ENCODE measurements at regions not wholly inside any gene's neighbourhood (a gene's known extent, or its start where the extent isn't known, plus 50 kb on each side); places are given as distances from the start of the nearest gene placed in this dataset.
"Not testable (repeated sequence)": the region's sequence is repeated elsewhere in the genome, so short reads cannot be mapped to it uniquely, and the experiment has no call there.

- DNase-seq = no peak
Measured at GRCh38 chr3:28971156-28971555, 309.7 kb upstream of the RBMS3 start.

- no peak for DNase-seq
Measured at GRCh38 chr3:28972921-28973320, 307.9 kb upstream of the RBMS3 start.

DNA sequence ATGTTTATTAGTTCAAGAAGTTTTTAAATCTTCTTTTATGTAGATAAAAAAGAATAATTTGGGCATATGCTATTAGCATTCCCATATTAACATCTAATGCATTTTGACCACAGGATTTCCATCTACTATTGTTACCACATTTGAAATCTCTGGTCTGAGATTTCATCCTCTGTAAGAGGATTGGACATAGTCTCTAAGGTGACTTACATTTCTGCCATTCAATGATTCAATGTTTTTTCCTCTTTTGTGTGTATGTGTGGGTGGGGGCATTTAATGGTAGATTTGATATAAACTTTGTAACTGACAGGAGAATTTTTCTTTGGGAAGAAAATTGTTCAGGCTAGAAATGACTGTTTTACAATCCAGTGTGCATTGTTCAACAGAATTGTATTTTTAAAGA, 307.3 kb upstream of the RBMS3 start:
- no peak for DNase-seq

DNA sequence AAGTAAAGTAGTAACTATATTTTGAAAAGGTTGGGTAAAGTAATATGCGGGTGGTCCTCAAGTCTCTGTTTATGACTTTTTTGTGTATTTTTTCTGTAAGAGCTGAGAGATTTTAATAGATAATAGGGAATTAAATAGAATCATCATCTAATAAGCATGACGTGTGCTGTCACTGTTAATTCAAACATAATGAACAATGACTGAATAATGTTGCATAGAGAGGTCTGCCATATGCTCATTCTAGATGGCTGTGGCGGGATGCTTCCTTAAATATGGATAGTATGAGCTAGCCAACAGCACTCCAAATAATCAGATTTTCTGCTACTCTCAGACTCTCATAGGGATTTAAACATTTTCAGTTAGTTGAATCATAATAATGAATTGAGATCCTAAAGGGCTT, 302.8 kb upstream of the RBMS3 start:
- no peak for DNase-seq

GRCh38 chr3:28980131-28980530, 300.7 kb upstream of the RBMS3 start:
- no peak for DNase-seq

GRCh38 chr3:28980631-28981030, 300.2 kb upstream of the RBMS3 start:
- no peak for DNase-seq

- no peak for DNase-seq
Measured at GRCh38 chr3:28982906-28983305, 298.0 kb upstream of the RBMS3 start.

GRCh38 chr3:28986922-28987321, 293.9 kb upstream of the RBMS3 start:
- DNase-seq = no peak

GRCh38 chr3:28989646-28990089, 291.2 kb upstream of the RBMS3 start:
- DNase-seq = peak in 1 of 2 donors; percentile 14

DNA sequence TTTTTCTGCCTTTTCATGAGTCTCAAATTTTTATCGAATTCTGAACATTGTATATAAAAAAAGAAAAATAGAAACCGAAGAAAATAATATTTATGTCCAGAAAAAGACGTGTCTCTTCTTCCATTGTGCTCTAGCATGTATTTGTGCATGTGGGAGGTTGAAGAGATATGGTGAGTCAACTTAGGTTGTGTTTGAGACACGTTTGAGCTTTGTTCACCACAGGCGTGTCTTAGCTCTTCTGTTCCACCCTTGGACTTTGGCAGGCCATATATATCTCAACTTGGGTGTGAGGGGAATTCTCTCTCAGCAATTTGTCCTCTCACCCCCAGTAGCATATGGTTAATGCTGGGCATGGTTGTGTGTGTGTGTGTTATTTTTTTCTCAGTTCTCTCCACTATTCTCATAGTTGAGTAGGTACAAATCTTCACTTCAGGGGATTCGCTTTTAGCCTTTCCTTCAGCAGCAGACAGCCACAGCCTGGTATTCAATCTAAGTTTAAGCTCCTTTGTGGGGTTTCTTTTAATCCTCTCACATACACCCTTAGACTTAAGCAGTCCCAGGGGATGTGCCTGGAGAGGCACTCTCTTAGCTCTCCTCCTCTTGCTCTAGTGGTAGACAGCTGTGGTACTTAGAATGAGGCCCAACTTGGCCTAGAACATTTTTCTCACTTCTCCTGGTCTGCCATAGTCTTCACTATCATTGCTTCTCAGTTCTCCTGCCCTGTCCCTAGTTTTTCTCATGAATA, 286.5 kb upstream of the RBMS3 start:
- no peak for DNase-seq

DNA sequence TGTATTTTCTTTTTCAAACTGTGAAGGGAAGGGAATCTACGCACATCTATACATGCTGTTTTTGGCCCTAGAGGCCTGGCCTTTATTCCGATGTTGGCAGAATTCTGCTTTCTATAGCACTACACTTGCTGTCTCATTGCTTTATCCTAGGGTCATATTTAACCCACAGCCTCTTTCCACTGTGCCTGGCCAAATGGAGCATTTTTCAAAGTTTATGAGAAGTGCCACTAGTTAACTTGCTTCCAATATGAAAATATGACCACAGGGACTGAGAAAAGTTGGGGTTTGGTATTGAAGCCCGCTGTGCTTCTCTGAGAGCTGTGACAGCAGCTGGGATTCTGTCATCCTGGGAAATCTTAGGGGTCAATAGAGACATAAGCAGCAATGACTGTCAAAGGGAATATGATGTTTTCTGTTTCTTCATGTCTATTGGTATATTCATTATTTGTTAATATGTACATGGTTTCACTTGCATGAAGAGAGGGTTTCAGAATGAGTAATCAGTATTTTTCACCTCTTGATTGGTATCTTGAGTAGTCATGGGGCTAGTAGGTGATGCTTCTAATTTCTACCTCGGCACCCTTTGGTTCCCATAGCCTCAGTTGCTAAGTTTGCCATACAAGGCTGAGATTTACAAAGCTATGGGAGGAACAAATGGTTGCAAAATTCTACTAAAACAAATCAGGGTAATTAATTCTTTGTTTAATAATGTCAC, 275.8 kb upstream of the RBMS3 start:
- no peak for DNase-seq

DNA sequence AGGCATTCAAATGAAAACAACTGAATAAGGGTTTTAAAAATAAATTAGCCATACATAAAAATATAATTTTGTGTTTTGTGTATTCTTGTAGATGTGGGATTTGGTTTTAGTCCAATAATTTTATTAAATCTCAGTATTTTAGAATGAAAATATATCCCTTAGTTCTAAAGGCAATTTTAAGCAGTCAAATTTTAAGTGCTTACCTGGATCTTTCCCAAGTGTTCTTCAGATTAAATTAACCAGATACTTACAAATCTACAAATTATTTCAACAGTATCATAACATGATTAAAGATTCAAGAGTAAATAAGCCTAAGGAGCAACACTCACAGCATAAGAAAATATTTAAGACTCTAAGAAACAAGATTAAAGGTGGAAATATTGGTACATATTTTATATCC, 275.0 kb upstream of the RBMS3 start:
- DNase-seq = no peak

DNA sequence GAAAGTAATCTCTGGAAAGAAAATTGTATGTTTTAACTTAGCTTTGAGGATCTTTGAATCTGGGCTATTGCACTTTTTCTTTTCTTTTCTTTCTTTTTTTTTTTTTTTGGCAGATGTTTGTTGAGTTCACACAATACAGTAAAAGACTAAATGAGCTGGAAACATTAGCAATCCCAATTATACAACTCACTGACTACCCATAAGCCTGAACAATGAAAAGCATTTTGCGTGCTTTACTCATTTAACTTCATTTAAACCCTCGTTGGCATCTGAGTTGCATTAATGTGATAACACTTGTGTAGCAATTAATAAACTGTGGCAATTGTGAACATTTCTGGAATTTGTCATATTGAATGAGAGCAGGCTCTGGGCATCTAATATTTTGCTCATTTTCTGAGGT, 269.4 kb upstream of the RBMS3 start:
- DNase-seq = no peak

- DNase-seq = no peak
Measured at GRCh38 chr3:29011966-29012365, 268.9 kb upstream of the RBMS3 start.

DNA sequence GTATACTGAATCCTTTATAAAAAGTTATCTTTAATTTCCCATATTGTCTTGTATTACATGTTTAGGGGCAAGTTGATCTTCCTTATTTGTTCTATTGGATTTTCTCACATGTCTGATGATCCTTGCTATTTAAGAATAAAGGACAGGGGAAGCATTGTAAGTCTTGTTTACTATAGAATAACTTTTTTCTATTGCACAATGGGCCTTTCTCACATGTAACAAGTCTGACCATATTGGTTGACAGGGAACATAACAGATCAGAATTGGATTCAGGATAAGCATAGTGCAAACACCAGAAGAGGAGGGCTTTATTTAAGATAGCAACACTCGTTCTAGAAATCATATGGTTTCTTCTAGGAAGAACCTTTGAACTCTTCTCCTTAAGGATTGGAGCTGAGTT, 257.9 kb upstream of the RBMS3 start:
- DNase-seq = no peak

DNA sequence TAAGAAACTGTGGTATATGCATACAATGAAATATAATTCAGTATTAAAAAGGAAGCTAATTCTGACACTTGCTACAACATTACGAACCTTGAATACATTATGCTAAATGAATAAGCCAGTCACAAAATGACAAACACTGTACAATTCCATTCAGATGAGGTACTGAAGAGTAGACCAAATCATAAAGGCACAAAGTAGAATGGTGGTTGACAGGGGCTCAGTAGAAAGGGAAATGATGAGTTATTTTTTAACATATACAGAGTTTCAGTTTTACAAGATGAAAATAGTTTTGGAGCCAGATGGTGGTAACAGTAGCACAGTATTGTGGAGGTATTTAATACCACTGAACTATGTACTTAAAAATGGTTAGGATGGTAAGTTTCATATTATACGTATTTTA, 254.6 kb upstream of the RBMS3 start:
- DNase-seq = no peak

- no peak for DNase-seq
Measured at GRCh38 chr3:29026959-29027358, 253.9 kb upstream of the RBMS3 start.

- not testable (repeated sequence) for DNase-seq
Measured at GRCh38 chr3:29031175-29031574, 249.7 kb upstream of the RBMS3 start.

- no peak for DNase-seq
Measured at GRCh38 chr3:29033511-29033910, 247.4 kb upstream of the RBMS3 start.

- no peak for DNase-seq
Measured at GRCh38 chr3:29050155-29050554, 230.7 kb upstream of the RBMS3 start.

GRCh38 chr3:29057326-29057725, 223.5 kb upstream of the RBMS3 start:
- no peak for DNase-seq

DNA sequence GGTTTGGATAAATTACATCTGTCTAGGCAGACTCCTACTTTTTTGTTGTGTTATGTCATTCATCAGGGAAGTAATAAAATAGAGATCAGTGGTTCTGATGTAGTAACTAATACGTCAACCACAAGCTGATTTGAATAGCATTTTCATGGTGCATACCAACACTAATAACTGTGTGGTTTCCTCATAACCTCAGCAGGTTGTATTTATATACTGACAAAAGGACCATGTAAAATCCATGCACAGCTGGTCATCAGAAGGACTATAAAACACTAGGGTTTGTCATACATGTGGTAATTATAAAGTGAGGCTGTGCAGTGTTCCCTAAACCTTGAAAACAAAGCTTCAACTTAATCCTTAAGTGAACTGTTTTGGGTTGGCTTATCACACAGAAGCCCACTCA, 216.8 kb upstream of the RBMS3 start:
- no peak for DNase-seq

DNA sequence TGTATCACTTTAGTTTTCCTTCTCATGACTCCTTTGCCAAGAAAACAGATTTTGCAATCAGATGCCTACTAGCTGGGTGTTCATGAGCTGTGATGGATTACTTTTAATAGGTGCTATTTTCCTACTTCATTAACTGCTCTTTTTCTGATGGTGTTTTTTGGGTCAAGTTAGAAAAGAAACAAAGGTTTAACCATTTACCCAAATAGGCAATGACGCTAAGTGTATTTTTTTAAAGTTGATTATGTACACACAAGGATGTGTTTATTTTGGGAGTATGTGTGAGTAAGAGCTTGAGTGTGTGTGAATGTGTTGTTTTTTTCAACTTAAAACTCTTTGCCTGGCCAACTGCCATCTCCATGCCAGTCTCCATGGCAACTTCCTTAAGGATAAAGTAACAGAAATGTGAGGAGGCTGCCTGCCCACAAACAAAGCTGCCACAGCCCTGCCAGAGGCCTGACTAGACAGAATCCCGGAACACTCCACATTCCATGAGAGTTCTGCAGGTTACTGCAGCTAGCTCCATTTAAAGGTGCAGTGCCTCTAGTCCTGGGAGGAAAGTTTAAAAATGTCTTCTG, 215.6 kb upstream of the RBMS3 start:
- no peak for DNase-seq

DNA sequence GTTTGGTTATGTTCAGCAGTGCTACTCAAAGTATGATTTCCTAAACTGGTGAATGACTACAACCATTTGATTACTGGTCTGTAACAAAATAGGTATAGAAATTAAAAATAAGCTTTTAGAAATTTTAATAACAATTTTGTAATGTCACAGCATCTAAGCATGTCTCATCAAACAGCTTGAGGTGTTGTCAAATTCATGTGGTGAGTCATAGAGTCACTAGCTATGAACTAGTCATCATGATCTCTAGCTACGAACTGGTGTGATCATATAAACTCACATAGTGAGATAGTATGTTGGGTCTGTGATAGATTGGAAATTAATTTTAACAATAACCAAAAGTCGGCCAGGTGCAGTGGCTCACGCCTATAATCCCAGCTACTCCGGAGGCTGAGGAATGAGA, 213.9 kb upstream of the RBMS3 start:
- no peak for DNase-seq

Measured in CD4-positive, alpha-beta T cell treated with Interleukin-4 for 1 hour (primary cell).